PC-3 (cell line): ENCODE measurements at regions not wholly inside any gene's neighbourhood (a gene's known extent, or its start where the extent isn't known, plus 50 kb on each side); places are given as distances from the start of the nearest gene placed in this dataset.

Source experiments
- ATAC-seq: fragments of 200-7000 bp; cut with Tn5 transposase; 2 replicates; pipeline ENCODE4 v1.9.1; 2020; ENCODE audit warnings: mild to moderate bottlenecking, moderate library complexity
- BruUV-seq: library from RNA; stranded (reverse); fragments of 400-500 nt; replicated peaks from 2 replicates; lab custom pipeline; 2021; lab: Mats Ljungman, UMichigan
- CTCF ChIA-PET: fragments of 300-600 bp; sonication (Branson Sonifier 250); formaldehyde crosslinking; loops from one replicate; lab custom pipeline; 2022; ENCODE audit warnings: antibody characterized with exemption; lab: Charles Lee
- POLR2A ChIA-PET: fragments of 300-600 bp; sonication (Branson Sonifier 250); formaldehyde crosslinking; loops from one replicate; lab custom pipeline; 2022; ENCODE audit warnings: antibody characterized with exemption; ENCODE audit not compliant: unreplicated experiment; lab: Charles Lee
- DNase-seq: peaks from one replicate; pipeline ENCODE4 v3.0.0-alpha.2; 2015
- H2AFZ ChIP-seq: fragments of 300-600 bp; sonication (generic); 2 replicates; pipeline ENCODE4 v1.6.0; 2016; ENCODE audit warnings: antibody characterized with exemption, low read length
- H3F3A ChIP-seq: fragments of 300-600 bp; sonication (generic); one replicate; pipeline ENCODE4 v1.6.0; 2017; ENCODE audit warnings: antibody characterized with exemption, low read length, control low read depth, mild to moderate bottlenecking; ENCODE audit not compliant: unreplicated experiment
- H3K27ac ChIP-seq: fragments of 300-600 bp; sonication (generic); 2 replicates; pipeline ENCODE4 v1.5.1; 2016; ENCODE audit warnings: mild to moderate bottlenecking, low read length
- H3K27me3 ChIP-seq: fragments of 300-600 bp; sonication (generic); 2 replicates; pipeline ENCODE4 v1.6.1; 2016; ENCODE audit warnings: low read length, mixed read lengths
- H3K36me3 ChIP-seq: fragments of 300-600 bp; sonication (generic); 2 replicates; pipeline ENCODE4 v1.6.1; 2016; ENCODE audit warnings: low read depth, mixed run types, low read length, mixed read lengths
- H3K4me1 ChIP-seq: fragments of 300-600 bp; sonication (generic); 2 replicates; pipeline ENCODE4 v1.5.1; 2016; ENCODE audit warnings: low read length; ENCODE audit not compliant: insufficient read depth
- H3K4me2 ChIP-seq: fragments of 300-600 bp; sonication (generic); 2 replicates; pipeline ENCODE4 v1.6.0; 2016; ENCODE audit warnings: low read length
- H3K4me3 ChIP-seq: fragments of 300-600 bp; sonication (generic); 2 replicates; pipeline ENCODE4 v1.5.1; 2016; ENCODE audit warnings: mild to moderate bottlenecking, low read length, mixed read lengths
- H3K79me2 ChIP-seq: fragments of 300-600 bp; sonication (generic); 2 replicates; pipeline ENCODE4 v1.6.1; 2017; ENCODE audit warnings: low read length, mixed read lengths
- H3K9ac ChIP-seq: fragments of 300-600 bp; sonication (generic); 2 replicates; pipeline ENCODE4 v1.6.0; 2016; ENCODE audit warnings: mild to moderate bottlenecking, low read length
- H3K9me2 ChIP-seq: fragments of 300-600 bp; sonication (generic); replicated peaks from 2 replicates; pipeline ENCODE4 v1.6.1; 2016; ENCODE audit warnings: mixed run types, low read length, mixed read lengths
- H3K9me3 ChIP-seq: fragments of 300-600 bp; sonication (generic); 2 replicates; pipeline ENCODE4 v1.6.1; 2016; ENCODE audit warnings: low read length, mixed read lengths
- H4K20me1 ChIP-seq: fragments of 300-600 bp; sonication (generic); 2 replicates; pipeline ENCODE4 v1.6.1; 2016; ENCODE audit warnings: low read length, mixed read lengths
- CTCF ChIP-seq: fragments of 300-600 bp; sonication (generic); conservative IDR thresholded peaks from 2 replicates; pipeline ENCODE4 v1.5.1; 2017; ENCODE audit warnings: antibody characterized with exemption, low read depth, mild to moderate bottlenecking, low read length
- EZH2 ChIP-seq: fragments of 300-600 bp; sonication (generic); IDR thresholded peaks from one replicate; pipeline ENCODE4 v1.6.1; 2017; ENCODE audit warnings: antibody characterized with exemption, mild to moderate bottlenecking, low read length; ENCODE audit not compliant: unreplicated experiment
- EZH2phosphoT487 ChIP-seq: fragments of 300-600 bp; sonication (generic); IDR thresholded peaks from 2 replicates; pipeline ENCODE4 v1.6.1; 2018; ENCODE audit warnings: mild to moderate bottlenecking, antibody characterized with exemption, low read length, borderline replicate concordance
- intact Hi-C: fragments of 100-400 bp; cut with micrococcal nuclease; formaldehyde crosslinking; loops from 2 replicates; pipeline ENCODE4 v1.9.0; 2023

GRCh38 chr1:25088946-25089345, 143.4 kb downstream of the SYF2 start:
- Histone ChIP-seq H3K9ac (no peak overlapping the region), H3K4me3 (no peak overlapping the region), H3K4me1 (peaks cover 3% of the 10 kb centered on the region; the same call in 1 of the 2 replicates), H3K36me3 (no peaks in the 10 kb centered on the region), H2AFZ (no peak overlapping the region), H3K4me2 (no peak overlapping the region), H3K9me3 (no peaks in the 10 kb centered on the region), H3K27ac (no peak overlapping the region), H3K9me2 (no peaks in the 10 kb centered on the region), H4K20me1 (no peaks in the 10 kb centered on the region), H3K79me2 (no peaks in the 10 kb centered on the region), H3F3A (no peaks in the 10 kb centered on the region), H3K27me3 (no peaks in the 10 kb centered on the region)
- CTCF ChIA-PET: no interaction called here
- ATAC-seq (no peak), DNase-seq (no peak)
- POLR2A ChIA-PET: no interaction called here
- intact Hi-C loops: no loop called here
- BruUV-seq: no TSS peak
- TF ChIP-seq EZH2phosphoT487 (no peak), CTCF (no peak), EZH2 (no peak)

GRCh38 chr1:25088180-25088701, 144.1 kb downstream of the SYF2 start:
- H3K9me2 ChIP-seq: no peaks in the 10 kb centered on the region
- no peaks in the 10 kb centered on the region for H3K36me3 ChIP-seq
- H3F3A ChIP-seq: no peaks in the 10 kb centered on the region
- no peak for ATAC-seq
- no peak overlapping the region for H3K4me3 ChIP-seq
- H3K27me3 ChIP-seq: no peaks in the 10 kb centered on the region
- H3K4me2 ChIP-seq: no peak overlapping the region
- H3K9ac ChIP-seq: no peak overlapping the region
- intact Hi-C loops: no loop called here
- ChIA-PET CTCF (no interaction called here), POLR2A (no interaction called here)
- no peak for DNase-seq
- BruUV-seq: no TSS peak
- TF ChIP-seq EZH2 (no peak), CTCF (no peak), EZH2phosphoT487 (no peak)
- H3K27ac ChIP-seq: no peak overlapping the region
- no peaks in the 10 kb centered on the region for H4K20me1 ChIP-seq
- H2AFZ ChIP-seq: no peak overlapping the region
- no peaks in the 10 kb centered on the region for H3K79me2 ChIP-seq
- peaks cover 3% of the 10 kb centered on the region; the same call in 1 of the 2 replicates for H3K4me1 ChIP-seq
- no peaks in the 10 kb centered on the region for H3K9me3 ChIP-seq

GRCh38 chr1:25086518-25087079, 145.7 kb downstream of the SYF2 start:
- Histone ChIP-seq H3K4me3 (no peak overlapping the region), H3K36me3 (no peaks in the 10 kb centered on the region), H3F3A (no peaks in the 10 kb centered on the region), H3K4me2 (no peak overlapping the region), H3K9me2 (no peaks in the 10 kb centered on the region), H3K27me3 (no peaks in the 10 kb centered on the region), H2AFZ (no peak overlapping the region), H3K27ac (no peak overlapping the region), H3K4me1 (peaks cover 15% of the 10 kb centered on the region), H4K20me1 (no peaks in the 10 kb centered on the region), H3K9ac (no peak overlapping the region), H3K79me2 (no peaks in the 10 kb centered on the region), H3K9me3 (no peaks in the 10 kb centered on the region)
- DNase-seq (no peak), ATAC-seq (no peak)
- ChIA-PET CTCF (no interaction called here), POLR2A (no interaction called here)
- BruUV-seq: no TSS peak
- no peak for TF ChIP-seq EZH2phosphoT487
- no peak for TF ChIP-seq CTCF
- no peak for TF ChIP-seq EZH2
- intact Hi-C loops: no loop called here
